ENCODE measurements at regions not wholly inside any gene's neighbourhood (a gene's known extent, or its start where the extent isn't known, plus 50 kb on each side); places are given as distances from the start of the nearest gene placed in this dataset.

GRCh38 chr3:118838871-118839270 lies 195.8 kb downstream of the IGSF11 start:
- no peak for TF ChIP-seq CTCF (IDR thresholded peaks at IDR 0.05)
- Histone ChIP-seq H3K4me3 (no peak overlapping the region), H3K27me3 (no peaks in the 10 kb centered on the region), H3K4me1 (no peaks in the 10 kb centered on the region), H3K9me3 (peaks cover 0 to 20% (median 19%) of the 10 kb centered on the region in 3 donors), H3K27ac (no peak overlapping the region), H3K36me3 (no peaks in the 10 kb centered on the region)
- intact Hi-C loops (cut with DNase I; ENCODE audit: low total_unique reads) = no loop called here
- DNase-seq = no peak

- Histone ChIP-seq H3K9me3 (peaks cover 0 to 24% (median 20%) of the 10 kb centered on the region in 3 donors), H3K27me3 (no peaks in the 10 kb centered on the region), H3K4me3 (no peak overlapping the region), H3K4me1 (no peaks in the 10 kb centered on the region), H3K27ac (no peak overlapping the region), H3K36me3 (no peaks in the 10 kb centered on the region)
- DNase-seq = no peak
- intact Hi-C loops (cut with DNase I; ENCODE audit: low total_unique reads) = no loop called here
- TF ChIP-seq CTCF (IDR thresholded peaks at IDR 0.05) = no peak
These were observed 192.3 kb downstream of the IGSF11 start for GRCh38 chr3:118842147-118842863.

GRCh38 chr3:118846176-118846575 lies 188.5 kb downstream of the IGSF11 start:
- DNase-seq = no peak
- intact Hi-C loops (cut with DNase I; ENCODE audit: low total_unique reads) = no loop called here
- H3K4me3 ChIP-seq = no peak overlapping the region
- H3K4me1 ChIP-seq = no peaks in the 10 kb centered on the region
- no peak for TF ChIP-seq CTCF (IDR thresholded peaks at IDR 0.05)
- H3K9me3 ChIP-seq = peaks cover 0 to 24% (median 14%) of the 10 kb centered on the region in 3 donors
- H3K27me3 ChIP-seq = no peaks in the 10 kb centered on the region
- H3K27ac ChIP-seq = no peak overlapping the region
- no peaks in the 10 kb centered on the region for H3K36me3 ChIP-seq
